GM21515 (cell line): ENCODE measurements at regions not wholly inside any gene's neighbourhood (a gene's known extent, or its start where the extent isn't known, plus 50 kb on each side); places are given as distances from the start of the nearest gene placed in this dataset.
"Not testable (repeated sequence)": the region's sequence is repeated elsewhere in the genome, so short reads cannot be mapped to it uniquely, and the experiment has no call there.

ENCODE experiments used
- ATAC-seq: cut with Tn5 transposase; IDR thresholded peaks from one replicate; pipeline ENCODE4 v1.9.1; 2021; ENCODE audit not compliant: unreplicated experiment

DNA sequence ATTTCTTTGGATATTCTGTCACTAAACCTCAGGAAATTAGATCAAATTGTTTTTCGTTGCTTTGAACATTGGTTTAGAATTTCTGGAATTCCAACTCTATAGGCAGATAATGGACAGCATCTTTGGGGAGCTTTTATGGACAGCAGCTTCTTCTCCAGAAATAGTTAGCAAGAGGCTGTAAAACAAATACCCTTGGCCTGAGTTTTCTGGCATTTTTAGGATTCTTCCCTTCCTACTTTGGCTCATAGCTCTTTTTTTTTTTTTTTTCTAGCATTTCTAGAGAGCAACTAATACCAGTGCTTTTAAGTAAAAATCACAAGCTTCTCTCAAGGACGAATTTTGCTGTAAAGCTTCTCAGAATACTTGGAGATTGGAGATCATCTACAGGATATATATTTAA, 169.8 kb upstream of the SPRY2 start:
- ATAC-seq = no peak

- no peak for ATAC-seq
Measured at GRCh38 chr13:80509264-80509663, 168.3 kb upstream of the SPRY2 start.

- no peak for ATAC-seq
Measured at GRCh38 chr13:80508031-80508430, 167.1 kb upstream of the SPRY2 start.

GRCh38 chr13:80504453-80504852, 163.5 kb upstream of the SPRY2 start:
- ATAC-seq = no peak

DNA sequence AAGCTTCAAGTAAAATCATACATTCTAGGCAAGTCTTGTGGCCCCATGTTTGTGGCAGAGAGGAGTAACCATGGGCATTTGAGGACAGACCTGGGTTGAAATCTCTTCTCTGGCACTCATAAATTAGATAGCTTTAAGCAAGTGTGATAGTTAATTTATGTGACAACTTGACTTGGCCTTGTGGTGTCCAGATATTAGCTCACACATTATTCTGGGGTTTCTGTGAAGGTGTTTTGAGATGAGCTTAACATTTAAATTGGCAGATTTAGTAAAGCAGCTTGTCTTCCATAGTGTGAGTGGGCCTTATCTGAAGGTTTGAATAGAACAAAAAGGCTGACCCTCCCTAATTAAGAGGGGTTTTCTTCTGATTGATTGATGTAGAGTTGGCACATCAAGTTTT, 161.4 kb upstream of the SPRY2 start:
- no peak for ATAC-seq

DNA sequence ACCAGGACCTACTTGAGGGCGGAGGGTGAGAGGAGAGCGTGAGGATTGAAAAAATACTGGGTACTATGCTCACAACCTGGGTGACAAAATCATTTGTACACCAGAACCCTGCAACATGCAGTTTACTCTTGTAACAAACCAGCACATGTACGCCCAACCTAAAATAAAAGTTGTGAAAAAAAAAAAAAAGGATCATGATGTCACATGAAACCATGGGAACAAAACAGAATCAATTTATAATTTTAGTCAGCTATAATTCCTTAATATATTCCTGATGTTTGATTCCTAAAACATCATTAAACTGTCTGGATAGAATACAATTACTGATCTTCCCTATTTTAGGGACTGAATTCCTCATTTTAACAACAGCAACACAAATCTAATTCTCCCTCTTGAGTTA, 160.6 kb upstream of the SPRY2 start:
- no peak for ATAC-seq

DNA sequence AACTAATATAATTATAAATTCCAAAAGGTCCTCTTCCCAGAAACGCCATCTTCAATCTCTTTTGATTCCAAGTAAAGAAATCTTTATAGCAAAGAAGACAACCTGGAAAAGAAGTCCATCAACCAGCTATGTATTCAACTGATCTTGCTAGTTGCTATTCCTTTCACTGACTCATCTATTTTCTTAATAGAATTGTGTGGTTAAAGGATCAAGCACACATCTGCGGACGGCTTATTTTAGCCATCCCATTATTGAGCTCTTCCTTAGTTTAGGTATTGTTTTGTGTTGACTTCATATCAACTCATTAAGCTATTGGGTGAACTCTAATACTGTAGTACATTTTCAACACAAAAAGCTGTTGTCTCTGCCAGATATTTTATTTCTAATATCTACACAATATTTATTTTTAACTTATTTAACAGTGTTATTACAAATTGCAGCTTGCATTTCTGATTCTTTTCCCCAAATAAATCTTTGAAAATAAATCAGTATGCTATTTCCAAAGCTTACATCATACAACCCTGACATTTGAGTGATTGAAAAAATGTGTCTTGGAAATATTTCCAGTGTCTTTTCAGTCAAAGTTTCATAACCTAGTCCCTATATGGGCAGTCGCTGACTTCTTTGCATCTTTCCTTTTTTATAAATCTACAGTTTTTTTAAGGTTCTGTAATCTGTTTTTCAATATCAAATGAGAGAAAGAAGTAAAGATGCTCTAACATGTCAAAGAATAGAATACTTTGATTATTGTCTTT, 158.8 kb upstream of the SPRY2 start:
- ATAC-seq = no peak

DNA sequence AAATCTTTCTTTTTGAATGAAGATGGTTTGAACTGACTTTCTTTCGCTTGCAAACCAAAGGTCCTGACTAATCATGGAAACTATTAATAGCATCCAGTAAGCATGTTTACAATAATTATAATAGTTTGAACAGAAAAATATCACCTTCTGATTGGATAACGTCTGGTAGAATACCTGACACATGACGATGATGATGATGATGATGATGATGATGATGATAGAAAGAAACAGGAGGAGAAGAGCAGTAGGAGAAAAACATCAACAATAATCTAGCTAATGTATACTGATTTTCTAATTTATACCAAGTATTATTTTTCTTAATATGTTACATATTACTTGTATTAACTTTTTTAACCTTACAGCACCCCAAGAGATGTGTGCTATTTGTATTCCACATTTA, 157.5 kb upstream of the SPRY2 start:
- no peak for ATAC-seq

DNA sequence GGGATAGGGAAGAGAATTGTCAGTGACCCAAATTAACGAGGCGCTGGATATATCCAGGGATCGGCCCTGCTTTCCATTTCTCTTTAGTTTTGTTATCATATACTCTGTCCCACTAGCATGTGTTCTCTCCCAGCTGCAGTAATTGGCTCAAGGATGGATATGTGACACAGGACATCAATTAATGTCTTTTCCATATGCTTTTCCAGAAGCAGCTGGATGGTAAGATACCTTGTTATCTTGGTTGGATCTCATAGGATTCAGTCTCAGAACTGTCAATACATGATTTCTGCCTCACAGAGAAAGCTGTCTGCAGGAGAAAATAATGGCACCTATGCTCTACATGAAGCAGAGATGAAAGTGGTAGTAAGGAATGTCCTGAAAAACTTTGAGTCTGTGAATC, 157.1 kb upstream of the SPRY2 start:
- no peak for ATAC-seq

GRCh38 chr13:80497439-80497838, 156.5 kb upstream of the SPRY2 start:
- no peak for ATAC-seq

GRCh38 chr13:80496721-80497397, 155.9 kb upstream of the SPRY2 start:
- no peak for ATAC-seq

GRCh38 chr13:80490491-80490943, 149.6 kb upstream of the SPRY2 start:
- not testable (repeated sequence) for ATAC-seq

DNA sequence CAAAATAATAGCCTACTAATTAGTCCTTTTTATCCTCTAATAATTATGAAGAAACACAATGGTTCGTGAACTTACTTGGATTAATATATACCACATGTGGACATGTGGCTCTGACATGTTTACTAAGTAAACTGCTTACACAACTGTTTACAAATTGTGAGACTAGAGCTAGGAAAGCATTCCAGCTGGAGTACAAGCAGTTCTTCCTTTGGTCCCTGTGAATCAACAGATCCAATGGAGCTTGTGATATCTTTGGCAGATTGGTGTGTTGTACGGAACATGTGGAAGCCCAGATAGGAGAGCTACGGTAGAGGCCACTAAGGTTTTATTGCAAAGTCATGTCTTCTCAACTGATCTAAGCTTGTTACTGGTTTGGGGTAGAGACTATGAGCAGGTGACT, 145.5 kb upstream of the SPRY2 start:
- no peak for ATAC-seq

- no peak for ATAC-seq
Measured at GRCh38 chr13:80483157-80483556, 142.2 kb upstream of the SPRY2 start.

GRCh38 chr13:80481588-80481987, 140.7 kb upstream of the SPRY2 start:
- no peak for ATAC-seq

GRCh38 chr13:80477661-80478443, 136.9 kb upstream of the SPRY2 start:
- no peak for ATAC-seq

DNA sequence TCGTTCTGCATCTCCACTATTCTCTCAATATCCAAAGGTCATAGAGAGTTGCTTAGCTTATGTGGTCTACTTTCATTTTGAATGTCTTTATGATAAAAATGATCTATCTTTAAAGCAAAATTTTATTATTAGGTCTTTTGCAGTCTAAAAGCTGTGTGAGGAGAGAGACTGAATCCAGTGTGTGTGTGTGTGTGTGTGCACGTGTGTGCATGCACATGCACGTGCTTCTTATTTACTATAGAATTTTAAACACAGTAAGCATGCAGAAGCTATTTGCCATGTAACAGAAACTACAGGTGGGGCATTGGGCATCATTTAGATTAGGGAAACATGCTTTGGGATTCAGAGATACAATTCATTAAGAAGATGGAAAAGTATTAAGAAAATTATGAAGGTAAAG, 136.0 kb upstream of the SPRY2 start:
- no peak for ATAC-seq

GRCh38 chr13:80475718-80476117, 134.8 kb upstream of the SPRY2 start:
- no peak for ATAC-seq

DNA sequence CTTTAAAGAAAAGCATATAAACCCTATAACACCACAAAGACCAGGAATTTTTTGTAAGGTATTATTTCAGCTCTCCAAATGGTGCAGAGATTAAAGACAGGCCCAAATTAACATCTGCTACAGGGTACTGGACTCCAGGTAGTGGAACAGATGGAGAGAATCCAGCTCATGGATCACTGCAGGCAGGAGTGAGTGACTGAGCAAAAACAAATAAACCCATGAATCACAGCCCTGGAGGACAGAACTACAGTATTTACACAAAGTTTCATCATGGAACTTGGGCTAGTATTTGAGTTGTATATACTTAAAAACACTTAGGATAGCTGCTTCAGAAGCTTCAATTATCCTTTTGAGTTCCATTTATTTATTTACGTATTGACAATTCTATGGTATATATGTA, 132.8 kb upstream of the SPRY2 start:
- no peak for ATAC-seq

- ATAC-seq = no peak
Measured at GRCh38 chr13:80469853-80470381, 129.0 kb upstream of the SPRY2 start.

DNA sequence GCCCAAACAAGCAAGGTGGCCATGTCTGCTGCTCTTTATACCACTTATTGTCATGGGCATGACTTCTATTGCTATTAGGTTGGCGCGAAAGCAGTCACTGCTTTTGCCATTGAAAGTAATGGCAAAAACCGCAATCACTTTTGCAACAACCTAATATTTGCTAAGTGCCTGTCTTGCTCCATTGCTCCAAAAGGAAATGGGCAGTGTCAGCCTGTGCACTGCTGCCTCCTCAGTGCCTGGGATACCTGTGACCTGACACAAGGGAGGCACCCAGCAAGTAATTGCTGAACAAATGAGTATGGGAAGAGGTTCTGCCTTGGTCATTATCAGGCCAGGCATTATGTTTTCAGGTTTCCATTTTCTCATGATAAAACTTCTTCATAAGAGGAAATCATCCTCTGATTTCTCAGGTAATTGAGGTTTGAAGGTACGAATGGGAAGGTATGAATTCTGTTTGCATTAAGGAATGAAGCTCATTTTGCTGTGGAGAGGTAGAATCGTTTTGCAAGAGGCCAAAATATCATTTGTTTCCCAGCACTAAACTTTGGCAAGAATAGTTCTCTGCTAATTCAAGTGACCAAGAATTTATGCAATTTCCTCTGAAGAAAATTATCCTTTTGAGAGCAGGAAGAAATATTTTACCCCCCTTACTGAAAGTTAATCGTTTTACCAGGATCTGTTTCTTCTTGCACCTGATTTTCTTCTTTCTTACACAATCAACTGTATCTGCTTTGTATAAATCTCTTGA, 128.4 kb upstream of the SPRY2 start:
- no peak for ATAC-seq
